GM12878 (cell line): ENCODE measurements at regions not wholly inside any gene's neighbourhood (a gene's known extent, or its start where the extent isn't known, plus 50 kb on each side); places are given as distances from the start of the nearest gene placed in this dataset.

Source experiments
- ATAC-seq: fragments of 200-7000 bp; cut with Tn5 transposase; 3 replicates; pipeline ENCODE4 v1.9.1; 2020; ENCODE audit warnings: mild to moderate bottlenecking, moderate library complexity
- BruUV-seq: library from RNA; stranded (reverse); fragments of 400-500 nt; replicated peaks from 2 replicates; lab custom pipeline; 2021; lab: Mats Ljungman, UMichigan
- CTCF ChIA-PET: fragments of 300-600 bp; sonication (Branson Sonifier 250); formaldehyde crosslinking; extraction: SDS; loops from one replicate; lab custom pipeline; 2021; ENCODE audit warnings: inconsistent platforms; lab: Yijun Ruan, JAX
- POLR2A ChIA-PET: fragments of 350-600 bp; formaldehyde crosslinking; extraction: SDS; loops from one replicate; lab custom pipeline; 2021; ENCODE audit warnings: inconsistent platforms; lab: Charles Lee
- RAD21 ChIA-PET: fragments of 300-600 bp; sonication (Branson Sonifier 250); formaldehyde crosslinking; loops from one replicate; lab custom pipeline; 2023; ENCODE audit warnings: antibody characterized with exemption; ENCODE audit not compliant: unreplicated experiment; lab: Charles Lee
- SMC1A ChIA-PET: fragments of 300-600 bp; sonication (Branson Sonifier 250); formaldehyde crosslinking; loops from one replicate; lab custom pipeline; 2023; ENCODE audit not compliant: unreplicated experiment, uncharacterized antibody; lab: Charles Lee
- DNase-seq: peaks from one replicate; pipeline ENCODE4 v3.0.0-alpha.2; 2011; ENCODE audit warnings: low read depth, low spot score
- FAIRE-seq: peaks from 3 replicates; lab custom pipeline; 2011; peaks lifted over from hg19 to GRCh38; lab: Jason Lieb, UNC
- H2AFZ ChIP-seq: 2 replicates; pipeline ENCODE4 v1.6.0; 2011; ENCODE audit warnings: low read depth, low read length, control low read depth; ENCODE audit not compliant: control insufficient read depth
- H3K27ac ChIP-seq: 2 replicates; pipeline ENCODE4 v1.5.1; 2011; ENCODE audit warnings: control low read depth; ENCODE audit not compliant: control insufficient read depth, insufficient read depth
- H3K27me3 ChIP-seq, 2 experiments: replicated peaks in 1 of 2; 2 replicates each; pipeline versions ENCODE4 v1.6.0 to v1.6.1; 2011; ENCODE audit warnings: low read length in 1 of 2; ENCODE audit not compliant: control insufficient read depth in 2 of 2, insufficient read depth in 2 of 2
- H3K36me3 ChIP-seq, 2 experiments: 2 replicates each; pipeline ENCODE4 v1.5.1; 2011; ENCODE audit warnings: low read length in 1 of 2; ENCODE audit not compliant: control insufficient read depth in 2 of 2, insufficient read depth in 2 of 2
- H3K4me1 ChIP-seq: 2 replicates; pipeline ENCODE4 v1.6.1; 2011; ENCODE audit warnings: mild to moderate bottlenecking, low read length, moderate library complexity, mixed read lengths; ENCODE audit not compliant: control insufficient read depth, insufficient read depth
- H3K4me2 ChIP-seq: 2 replicates; pipeline ENCODE4 v1.6.0; 2011; ENCODE audit warnings: control low read depth; ENCODE audit not compliant: control insufficient read depth, insufficient read depth
- H3K4me3 ChIP-seq: fragments of 200-600 bp; sonication (generic); 2 replicates; pipeline ENCODE4 v1.5.1; 2016
- H3K79me2 ChIP-seq: 2 replicates; pipeline ENCODE4 v1.6.0; 2011; ENCODE audit warnings: low read length; ENCODE audit not compliant: control insufficient read depth, insufficient read depth
- H3K9ac ChIP-seq: 2 replicates; pipeline ENCODE4 v1.8.0; 2011; ENCODE audit warnings: low read length, control low read depth, mixed read lengths; ENCODE audit not compliant: control insufficient read depth, insufficient read depth
- H3K9me3 ChIP-seq: replicated peaks from 3 replicates; pipeline ENCODE4 v1.5.1; 2011; ENCODE audit warnings: mild to moderate bottlenecking, low read length; ENCODE audit not compliant: control insufficient read depth, insufficient read depth
- H4K20me1 ChIP-seq: 2 replicates; pipeline ENCODE4 v1.6.0; 2011; ENCODE audit not compliant: control insufficient read depth, insufficient read depth
- FOXK2 ChIP-seq: fragments of 450-650 bp; IDR thresholded peaks from 2 replicates; pipeline ENCODE4 v1.6.1; 2017; ENCODE audit warnings: mild to moderate bottlenecking, moderate library complexity
- IRF4 ChIP-seq: IDR thresholded peaks from 2 replicates; pipeline ENCODE4 v1.6.1; 2011; ENCODE audit warnings: low read depth, low read length
- KDM1A ChIP-seq: fragments of 200-600 bp; sonication (generic); IDR thresholded peaks from 2 replicates; pipeline ENCODE4 v1.6.1; 2016; ENCODE audit warnings: borderline replicate concordance
- LARP7 ChIP-seq: fragments of 450-650 bp; IDR thresholded peaks from 2 replicates; pipeline ENCODE4 v1.6.1; 2017; ENCODE audit warnings: mild to moderate bottlenecking
- NFYA ChIP-seq: IDR thresholded peaks from 2 replicates; pipeline ENCODE4 v1.6.1; 2011; ENCODE audit warnings: low read depth, mild to moderate bottlenecking, low read length, improper control_type of control experiment, borderline replicate concordance
- RELA ChIP-seq: fragments of 450-650 bp; IDR thresholded peaks from 2 replicates; pipeline ENCODE4 v1.8.0; 2014; ENCODE audit warnings: borderline replicate concordance; ENCODE audit not compliant: partially characterized antibody
- SP1 ChIP-seq: IDR thresholded peaks from one replicate; pipeline ENCODE4 v1.6.1; 2011; ENCODE audit warnings: low read depth, low read length
- SUZ12 ChIP-seq: fragments of 200-600 bp; sonication (generic); IDR thresholded peaks from one replicate; pipeline ENCODE4 v1.6.1; 2018; ENCODE audit warnings: antibody characterized with exemption, mild to moderate bottlenecking; ENCODE audit not compliant: unreplicated experiment
- WGBS: methylation state at CpG from one replicate; pipeline ENCODE4 v1.1.6; 2016; ENCODE audit warnings: low lambda C conversion rate; ENCODE audit not compliant: insufficient replicate concordance, insufficient coverage; ENCODE audit errors: missing lambda C conversion rate; 5-methylcytosine and 5-hydroxymethylcytosine counted together
- in situ Hi-C: fragments of 300-500 bp; cut with MboI; formaldehyde crosslinking; loops from 9 replicates; pipeline ENCODE4 v1.14.3; 2018; ENCODE audit warnings: mixed read lengths
- intact Hi-C: fragments of 100-400 bp; cut with micrococcal nuclease; formaldehyde crosslinking; loops from one replicate; pipeline ENCODE4 v1.14.2; 2022; ENCODE audit not compliant: unreplicated experiment
- TF ChIP-seq, protein P1 (sequence below): fragments of 450-650 bp; IDR thresholded peaks from 2 replicates; pipeline ENCODE4 v1.6.1; 2018; ENCODE audit warnings: mild to moderate bottlenecking, low read depth, moderate library complexity; ENCODE audit not compliant: partially characterized antibody
- TF ChIP-seq, protein P2 (sequence below): IDR thresholded peaks from 2 replicates; pipeline ENCODE4 v1.6.1; 2012; ENCODE audit warnings: mild to moderate bottlenecking, low read depth, low read length
- TF ChIP-seq, protein P3 (sequence below): fragments of 450-650 bp; formaldehyde crosslinking; IDR thresholded peaks from 2 replicates; pipeline ENCODE4 v1.4.0; 2022; ENCODE audit warnings: mild to moderate bottlenecking, moderate library complexity
- TF ChIP-seq, protein P4 (sequence below): fragments of 450-650 bp; IDR thresholded peaks from 2 replicates; pipeline ENCODE4 v1.6.1; 2017; ENCODE audit warnings: low read depth, mild to moderate bottlenecking, moderate library complexity

DNA sequence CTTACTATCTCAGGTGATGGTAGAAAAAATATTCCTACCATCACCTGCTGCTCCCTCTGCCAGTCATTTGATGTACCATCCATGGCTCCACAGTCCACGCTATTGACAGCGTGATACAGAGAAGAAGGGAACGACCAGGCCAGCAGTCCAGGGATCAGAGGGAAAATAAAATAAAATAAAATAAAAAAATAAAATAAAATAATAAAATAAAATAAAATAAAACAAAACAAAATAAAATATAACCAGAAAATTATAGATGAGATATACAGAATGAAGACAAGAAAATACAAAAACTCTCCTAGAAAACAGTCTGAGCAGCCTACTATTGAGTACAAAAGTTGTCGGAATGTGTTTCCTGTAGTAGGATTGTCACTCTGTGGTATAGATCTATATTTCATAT lies 619.4 kb upstream of the TMPRSS15 start:
- DNase-seq = no peak
- ATAC-seq = no peak
- in situ Hi-C loops = no loop called here
- H3K79me2 ChIP-seq = no peaks in the 10 kb centered on the region
- H3K27me3 ChIP-seq = no peaks in the 10 kb centered on the region
- H3K36me3 ChIP-seq = no peaks in the 10 kb centered on the region
- no peak overlapping the region for H3K27ac ChIP-seq
- FAIRE-seq = no peak
- intact Hi-C loops = no loop called here
- no peak overlapping the region for H3K4me2 ChIP-seq
- no peak overlapping the region for H3K4me3 ChIP-seq
- ChIA-PET CTCF (no interaction called here), POLR2A (no interaction called here), RAD21 (no interaction called here), SMC1A (no interaction called here)
- BruUV-seq = no TSS peak
- H2AFZ ChIP-seq = no peak overlapping the region
- no peak overlapping the region for H3K9ac ChIP-seq
- no peaks in the 10 kb centered on the region for H4K20me1 ChIP-seq
- 58% methylated on average over 4 of the region's 4 CpGs for WGBS
- no peaks in the 10 kb centered on the region for H3K4me1 ChIP-seq
- TF ChIP-seq NFYA (no peak), KDM1A (no peak), FOXK2 (no peak), IRF4 (no peak), LARP7 (no peak), SP1 (no peak), RELA (no peak), SUZ12 (no peak)
- TF ChIP-seq, protein P1, sequence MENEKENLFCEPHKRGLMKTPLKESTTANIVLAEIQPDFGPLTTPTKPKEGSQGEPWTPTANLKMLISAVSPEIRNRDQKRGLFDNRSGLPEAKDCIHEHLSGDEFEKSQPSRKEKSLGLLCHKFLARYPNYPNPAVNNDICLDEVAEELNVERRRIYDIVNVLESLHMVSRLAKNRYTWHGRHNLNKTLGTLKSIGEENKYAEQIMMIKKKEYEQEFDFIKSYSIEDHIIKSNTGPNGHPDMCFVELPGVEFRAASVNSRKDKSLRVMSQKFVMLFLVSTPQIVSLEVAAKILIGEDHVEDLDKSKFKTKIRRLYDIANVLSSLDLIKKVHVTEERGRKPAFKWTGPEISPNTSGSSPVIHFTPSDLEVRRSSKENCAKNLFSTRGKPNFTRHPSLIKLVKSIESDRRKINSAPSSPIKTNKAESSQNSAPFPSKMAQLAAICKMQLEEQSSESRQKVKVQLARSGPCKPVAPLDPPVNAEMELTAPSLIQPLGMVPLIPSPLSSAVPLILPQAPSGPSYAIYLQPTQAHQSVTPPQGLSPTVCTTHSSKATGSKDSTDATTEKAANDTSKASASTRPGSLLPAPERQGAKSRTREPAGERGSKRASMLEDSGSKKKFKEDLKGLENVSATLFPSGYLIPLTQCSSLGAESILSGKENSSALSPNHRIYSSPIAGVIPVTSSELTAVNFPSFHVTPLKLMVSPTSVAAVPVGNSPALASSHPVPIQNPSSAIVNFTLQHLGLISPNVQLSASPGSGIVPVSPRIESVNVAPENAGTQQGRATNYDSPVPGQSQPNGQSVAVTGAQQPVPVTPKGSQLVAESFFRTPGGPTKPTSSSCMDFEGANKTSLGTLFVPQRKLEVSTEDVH = no peak
- TF ChIP-seq, protein P2, sequence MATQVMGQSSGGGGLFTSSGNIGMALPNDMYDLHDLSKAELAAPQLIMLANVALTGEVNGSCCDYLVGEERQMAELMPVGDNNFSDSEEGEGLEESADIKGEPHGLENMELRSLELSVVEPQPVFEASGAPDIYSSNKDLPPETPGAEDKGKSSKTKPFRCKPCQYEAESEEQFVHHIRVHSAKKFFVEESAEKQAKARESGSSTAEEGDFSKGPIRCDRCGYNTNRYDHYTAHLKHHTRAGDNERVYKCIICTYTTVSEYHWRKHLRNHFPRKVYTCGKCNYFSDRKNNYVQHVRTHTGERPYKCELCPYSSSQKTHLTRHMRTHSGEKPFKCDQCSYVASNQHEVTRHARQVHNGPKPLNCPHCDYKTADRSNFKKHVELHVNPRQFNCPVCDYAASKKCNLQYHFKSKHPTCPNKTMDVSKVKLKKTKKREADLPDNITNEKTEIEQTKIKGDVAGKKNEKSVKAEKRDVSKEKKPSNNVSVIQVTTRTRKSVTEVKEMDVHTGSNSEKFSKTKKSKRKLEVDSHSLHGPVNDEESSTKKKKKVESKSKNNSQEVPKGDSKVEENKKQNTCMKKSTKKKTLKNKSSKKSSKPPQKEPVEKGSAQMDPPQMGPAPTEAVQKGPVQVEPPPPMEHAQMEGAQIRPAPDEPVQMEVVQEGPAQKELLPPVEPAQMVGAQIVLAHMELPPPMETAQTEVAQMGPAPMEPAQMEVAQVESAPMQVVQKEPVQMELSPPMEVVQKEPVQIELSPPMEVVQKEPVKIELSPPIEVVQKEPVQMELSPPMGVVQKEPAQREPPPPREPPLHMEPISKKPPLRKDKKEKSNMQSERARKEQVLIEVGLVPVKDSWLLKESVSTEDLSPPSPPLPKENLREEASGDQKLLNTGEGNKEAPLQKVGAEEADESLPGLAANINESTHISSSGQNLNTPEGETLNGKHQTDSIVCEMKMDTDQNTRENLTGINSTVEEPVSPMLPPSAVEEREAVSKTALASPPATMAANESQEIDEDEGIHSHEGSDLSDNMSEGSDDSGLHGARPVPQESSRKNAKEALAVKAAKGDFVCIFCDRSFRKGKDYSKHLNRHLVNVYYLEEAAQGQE = no peak
- TF ChIP-seq, protein P3, sequence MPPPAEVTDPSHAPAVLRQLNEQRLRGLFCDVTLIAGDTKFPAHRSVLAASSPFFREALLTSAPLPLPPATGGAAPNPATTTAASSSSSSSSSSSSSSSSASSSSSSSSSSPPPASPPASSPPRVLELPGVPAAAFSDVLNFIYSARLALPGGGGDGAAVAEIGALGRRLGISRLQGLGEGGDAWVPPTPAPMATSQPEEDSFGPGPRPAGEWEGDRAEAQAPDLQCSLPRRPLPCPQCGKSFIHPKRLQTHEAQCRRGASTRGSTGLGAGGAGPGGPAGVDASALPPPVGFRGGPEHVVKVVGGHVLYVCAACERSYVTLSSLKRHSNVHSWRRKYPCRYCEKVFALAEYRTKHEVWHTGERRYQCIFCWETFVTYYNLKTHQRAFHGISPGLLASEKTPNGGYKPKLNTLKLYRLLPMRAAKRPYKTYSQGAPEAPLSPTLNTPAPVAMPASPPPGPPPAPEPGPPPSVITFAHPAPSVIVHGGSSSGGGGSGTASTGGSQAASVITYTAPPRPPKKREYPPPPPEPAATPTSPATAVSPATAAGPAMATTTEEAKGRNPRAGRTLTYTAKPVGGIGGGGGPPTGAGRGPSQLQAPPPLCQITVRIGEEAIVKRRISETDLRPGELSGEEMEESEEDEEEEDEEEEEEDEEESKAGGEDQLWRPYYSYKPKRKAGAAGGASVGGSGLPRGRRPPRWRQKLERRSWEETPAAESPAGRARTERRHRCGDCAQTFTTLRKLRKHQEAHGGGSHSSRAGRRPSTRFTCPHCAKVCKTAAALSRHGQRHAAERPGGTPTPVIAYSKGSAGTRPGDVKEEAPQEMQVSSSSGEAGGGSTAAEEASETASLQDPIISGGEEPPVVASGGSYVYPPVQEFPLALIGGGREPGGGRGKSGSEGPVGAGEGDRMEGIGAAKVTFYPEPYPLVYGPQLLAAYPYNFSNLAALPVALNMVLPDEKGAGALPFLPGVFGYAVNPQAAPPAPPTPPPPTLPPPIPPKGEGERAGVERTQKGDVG (CRISPR knock-in tag) = no peak
- TF ChIP-seq, protein P4, sequence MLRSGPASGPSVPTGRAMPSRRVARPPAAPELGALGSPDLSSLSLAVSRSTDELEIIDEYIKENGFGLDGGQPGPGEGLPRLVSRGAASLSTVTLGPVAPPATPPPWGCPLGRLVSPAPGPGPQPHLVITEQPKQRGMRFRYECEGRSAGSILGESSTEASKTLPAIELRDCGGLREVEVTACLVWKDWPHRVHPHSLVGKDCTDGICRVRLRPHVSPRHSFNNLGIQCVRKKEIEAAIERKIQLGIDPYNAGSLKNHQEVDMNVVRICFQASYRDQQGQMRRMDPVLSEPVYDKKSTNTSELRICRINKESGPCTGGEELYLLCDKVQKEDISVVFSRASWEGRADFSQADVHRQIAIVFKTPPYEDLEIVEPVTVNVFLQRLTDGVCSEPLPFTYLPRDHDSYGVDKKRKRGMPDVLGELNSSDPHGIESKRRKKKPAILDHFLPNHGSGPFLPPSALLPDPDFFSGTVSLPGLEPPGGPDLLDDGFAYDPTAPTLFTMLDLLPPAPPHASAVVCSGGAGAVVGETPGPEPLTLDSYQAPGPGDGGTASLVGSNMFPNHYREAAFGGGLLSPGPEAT = no peak
- H3K9me3 ChIP-seq = no peaks in the 10 kb centered on the region
